Right lobe of liver (tissue), 6 donors: ENCODE measurements at regions not wholly inside any gene's neighbourhood (a gene's known extent, or its start where the extent isn't known, plus 50 kb on each side); places are given as distances from the start of the nearest gene placed in this dataset.

ENCODE experiments used
- ATAC-seq, 4 donors: fragments of 200-7000 bp; cut with Tn5 transposase; one replicate each; pipeline ENCODE4 v1.9.1; 2020; ENCODE audit warnings: mild to moderate bottlenecking in 4 of 4, moderate library complexity in 4 of 4
- DNase-seq, 3 donors: peaks; one replicate each; pipeline ENCODE4 v3.0.0-alpha.2; 2020
- H3K27ac ChIP-seq, 3 donors: fragments of 200-600 bp; one replicate each; pipeline ENCODE4 v1.8.0; 2022
- H3K27me3 ChIP-seq, 2 donors: fragments of 200-600 bp; one replicate each; pipeline ENCODE4 v1.8.0; 2022
- H3K36me3 ChIP-seq, 4 donors: fragments of 200-600 bp; sonication (generic) in 1 of 4; one replicate each; pipeline versions ENCODE4 v1.5.1 to v1.8.0; 2017 to 2022; ENCODE audit warnings: control low read depth in 1 of 4
- H3K4me1 ChIP-seq, 4 donors: fragments of 200-600 bp; sonication (generic) in 1 of 4; one replicate each; pipeline versions ENCODE4 v1.5.1 to v1.8.0; 2017 to 2022; ENCODE audit warnings: control low read depth in 1 of 4
- H3K4me3 ChIP-seq, 3 donors: fragments of 200-600 bp; one replicate each; pipeline ENCODE4 v1.8.0; 2022
- H3K9me3 ChIP-seq, 4 donors: fragments of 200-600 bp; sonication (generic) in 1 of 4; one replicate each; pipeline versions ENCODE4 v1.5.1 to v1.8.0; 2017 to 2022; ENCODE audit warnings: control low read depth in 1 of 4
- CTCF ChIP-seq, 4 donors: fragments of 200-600 bp in 3 of 4; fragments of 450-650 bp in 1 of 4; IDR thresholded peaks; one replicate each; pipeline versions ENCODE4 v1.5.1 to v1.8.0; 2016 to 2022; ENCODE audit warnings: antibody characterized with exemption in 4 of 4, mild to moderate bottlenecking in 2 of 4
- POLR2A ChIP-seq: fragments of 450-650 bp; IDR thresholded peaks from one replicate; pipeline ENCODE4 v1.6.1; 2017; ENCODE audit warnings: antibody characterized with exemption, mild to moderate bottlenecking
- WGBS: methylation state at CpG from one replicate; pipeline ENCODE4 v1.1.6; 2018; ENCODE audit warnings: low coverage, low lambda C conversion rate; ENCODE audit not compliant: insufficient coverage; ENCODE audit errors: missing lambda C conversion rate; 5-methylcytosine and 5-hydroxymethylcytosine counted together
- intact Hi-C, 2 donors: fragments of 100-400 bp; cut with DNase I; formaldehyde crosslinking; loops; one replicate each; pipeline versions ENCODE4 v1.11.2 to v1.14.1; 2022
- donor health status: DM: no; HTN: yes; CAD: no.
- donor health status: DM: no; HTN: no; CAD: no.
- donor health status: DM: no; HTN: no; CAD: no.
- donor health status: DM: no; HTN: yes; CAD: no.
- donor health status: DM: no; HTN: yes; CAD: no.

GRCh38 chr11:16606784-16607674 is 131.4 kb upstream of the C11orf58 start:
- TF ChIP-seq POLR2A (no peak), CTCF (IDR thresholded peaks at IDR 0.05) (no peak)
- Histone ChIP-seq H3K9me3 (no peaks in the 10 kb centered on the region), H3K36me3 (no peaks in the 10 kb centered on the region), H3K4me3 (peak overlapping the region; percentile 58 to 79 (median 65)), H3K4me1 (peaks cover 0 to 18% (median 0%) of the 10 kb centered on the region in 4 donors), H3K27me3 (peaks cover 3 to 22% of the 10 kb centered on the region in 2 donors), H3K27ac (peak overlapping the region; percentile 57 to 84 (median 75))
- intact Hi-C loops = loop anchor here in 1 of 2 donors (10.0 kb wide), 1 partner anchor 412 kb away; no protein-coding TSS in a partner anchor
- peak; percentile 8 to 36 (median 26) for ATAC-seq
- DNase-seq = peak; percentile 45 to 65 (median 62)
- 3% methylated on average over 59 of the region's 81 CpGs for WGBS

DNA sequence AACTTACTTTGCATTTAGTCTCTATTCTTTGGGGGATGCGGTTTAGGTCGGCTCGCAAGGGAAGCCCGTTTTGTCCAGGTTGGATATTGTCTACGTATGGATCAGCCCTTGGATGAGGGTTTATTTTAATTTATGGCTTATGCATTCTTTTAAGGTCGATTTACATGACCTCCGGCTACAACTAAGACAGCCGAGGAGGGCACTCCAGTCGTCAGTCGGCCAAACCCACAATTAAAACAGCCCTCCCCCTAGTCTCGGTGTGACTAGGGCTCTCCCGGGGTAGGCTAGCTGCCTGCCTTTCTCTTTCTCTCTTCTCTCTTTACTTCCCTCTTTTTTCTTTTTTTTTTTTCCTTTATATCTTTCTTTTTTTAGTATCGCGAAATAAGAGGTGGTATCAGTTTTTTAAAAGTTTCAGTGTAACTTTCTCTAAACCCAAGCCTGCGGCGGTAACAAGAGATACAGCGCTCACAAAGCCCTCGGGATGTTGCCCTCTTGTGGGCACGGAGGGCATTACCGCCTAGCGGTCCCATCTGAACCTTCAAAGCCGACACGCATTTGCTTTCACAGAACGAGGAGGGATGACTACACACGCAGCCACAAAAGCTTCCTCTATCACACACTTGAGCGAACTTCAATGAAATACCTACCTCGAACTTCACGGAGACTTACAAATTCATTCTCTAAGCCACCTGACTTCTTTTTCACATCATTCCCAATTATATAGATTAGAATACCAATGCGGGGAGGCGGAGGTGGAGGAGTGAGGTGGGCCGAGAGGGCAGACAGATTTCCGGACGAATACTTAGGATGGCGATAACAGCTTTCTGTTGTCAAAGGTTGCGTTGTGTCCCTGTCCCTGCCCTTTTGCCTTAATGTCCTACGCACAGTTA is 132.3 kb upstream of the C11orf58 start:
- Histone ChIP-seq H3K27me3 (peaks cover 3 to 13% of the 10 kb centered on the region in 2 donors), H3K27ac (peak overlapping the region; percentile 73 to 84 (median 75)), H3K4me3 (peak overlapping the region; percentile 58 to 79 (median 65)), H3K36me3 (no peaks in the 10 kb centered on the region), H3K9me3 (no peaks in the 10 kb centered on the region), H3K4me1 (peaks cover 0 to 18% (median 0%) of the 10 kb centered on the region in 4 donors)
- intact Hi-C loops = loop anchor here in 1 of 2 donors (10.0 kb wide), 1 partner anchor 411 kb away; no protein-coding TSS in a partner anchor
- no peak for TF ChIP-seq POLR2A
- peak; percentile 90 to 98 (median 96) for TF ChIP-seq CTCF (IDR thresholded peaks at IDR 0.05)
- peak; percentile 86 to 92 (median 87) for DNase-seq
- WGBS = 2% methylated on average over 30 of the region's 36 CpGs
- ATAC-seq = peak; percentile 81 to 86 (median 84)

- TF ChIP-seq CTCF (IDR thresholded peaks at IDR 0.05) (no peak), POLR2A (no peak)
- Histone ChIP-seq H3K4me3 (peak overlapping the region; percentile 58 to 79 (median 65)), H3K9me3 (no peaks in the 10 kb centered on the region), H3K27ac (peak overlapping the region; percentile 73 to 84 (median 75)), H3K27me3 (peaks cover 0 to 6% of the 10 kb centered on the region in 2 donors), H3K4me1 (peaks cover 0 to 18% (median 0%) of the 10 kb centered on the region in 4 donors), H3K36me3 (no peaks in the 10 kb centered on the region)
- WGBS = under 1% methylated on average over 27 of the region's 32 CpGs
- ATAC-seq = peak; percentile 0 to 6 (median 4)
- intact Hi-C loops = loop anchor here in 1 of 2 donors (10.0 kb wide), 1 partner anchor 411 kb away; no protein-coding TSS in a partner anchor
- peak; percentile 27 to 68 (median 49) for DNase-seq
Measured at GRCh38 chr11:16605389-16605893, 133.0 kb upstream of the C11orf58 start.
